PFSK-1 (cell line): ENCODE measurements at regions not wholly inside any gene's neighbourhood (a gene's known extent, or its start where the extent isn't known, plus 50 kb on each side); places are given as distances from the start of the nearest gene placed in this dataset.

Experiments used
- FOXP2 ChIP-seq: optimal IDR thresholded peaks from 2 replicates; pipeline ENCODE3; 2011; ENCODE audit warnings: borderline replicate concordance, control low read depth, inconsistent platforms; ENCODE audit not compliant: insufficient read depth; ENCODE audit errors: extremely low read length, extremely low read depth
- POLR2AphosphoS5 ChIP-seq: IDR thresholded peaks from 2 replicates; pipeline ENCODE4 v1.6.1; 2012; ENCODE audit warnings: low read depth, mild to moderate bottlenecking, control low read depth, low read length, moderate library complexity
- REST ChIP-seq, 2 experiments: IDR thresholded peaks; 2 replicates each; pipeline versions ENCODE4 v1.6.1 to v1.8.0; 2011 to 2012; ENCODE audit warnings: low read depth in 2 of 2, low read length in 2 of 2, control low read depth in 1 of 2, inconsistent platforms in 1 of 2, mild to moderate bottlenecking in 1 of 2, moderate library complexity in 1 of 2; ENCODE audit not compliant: insufficient read depth in 1 of 2
- SIN3A ChIP-seq: IDR thresholded peaks from 2 replicates; pipeline ENCODE4 v1.6.1; 2012; ENCODE audit warnings: mild to moderate bottlenecking, low read length, moderate library complexity, borderline replicate concordance; ENCODE audit not compliant: insufficient read depth

DNA sequence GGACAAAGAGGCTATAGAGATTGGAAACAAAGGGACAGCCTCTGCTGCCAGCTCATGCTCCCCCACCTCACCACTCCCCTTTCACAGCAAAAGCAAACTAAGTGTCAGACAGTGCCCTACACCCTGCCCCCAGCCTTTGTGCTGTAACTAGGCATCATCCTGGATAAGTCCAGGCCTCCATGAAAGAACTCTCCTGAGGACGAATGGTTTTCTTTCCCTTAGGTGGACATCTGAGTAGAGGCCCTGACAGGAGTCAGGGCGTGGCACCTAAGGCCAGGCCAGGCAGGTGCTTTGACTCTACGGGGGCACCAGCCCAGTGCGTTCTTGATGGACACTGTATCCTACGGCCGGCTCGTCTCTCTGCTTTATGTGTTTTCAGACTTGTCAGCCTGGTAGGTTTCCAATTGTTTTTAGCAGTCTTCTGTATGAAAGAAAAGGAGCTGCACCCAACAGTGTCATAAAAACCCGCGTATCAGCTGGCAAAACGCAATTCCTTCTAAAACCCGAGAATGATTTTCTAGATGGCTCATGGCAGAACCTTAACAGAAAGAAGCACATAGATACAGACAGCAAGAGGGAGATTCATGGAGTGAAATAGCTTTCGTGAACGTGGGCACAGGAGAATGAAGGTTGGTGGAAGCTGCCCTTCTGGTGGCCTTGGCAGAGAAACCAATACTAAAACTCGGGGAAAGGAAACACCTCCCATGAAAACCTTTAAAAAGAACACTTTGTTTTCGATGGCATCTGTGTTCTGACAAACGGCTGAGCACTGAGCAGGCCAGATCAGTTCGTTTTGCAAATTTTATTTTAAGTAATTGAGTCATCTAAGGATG is 51.7 kb upstream of the AJAP1 start:
- TF ChIP-seq SIN3A (no peak), FOXP2 (no peak), POLR2AphosphoS5 (no peak), REST (IDR thresholded peaks at IDR 0.05; ENCODE audit: insufficient read depth in 1 of 2, low read depth in 2 of 2, low read length in 2 of 2) (no peak)
